ENCODE measurements at regions not wholly inside any gene's neighbourhood (a gene's known extent, or its start where the extent isn't known, plus 50 kb on each side); places are given as distances from the start of the nearest gene placed in this dataset.
A peak's percentile ranks its signal among the peaks of the same experiment; 100 is the strongest.
"Not testable (repeated sequence)": the region's sequence is repeated elsewhere in the genome, so short reads cannot be mapped to it uniquely, and the experiment has no call there.

GRCh38 chr5:78726571-78726970 is 78.0 kb upstream of the LHFPL2 start:
- DNase-seq (ENCODE audit: low spot score) = no peak

- no peak for DNase-seq (ENCODE audit: low spot score)
Measured at GRCh38 chr5:78726003-78726402, 77.4 kb upstream of the LHFPL2 start.

GRCh38 chr5:78724061-78724460 is 75.5 kb upstream of the LHFPL2 start:
- DNase-seq (ENCODE audit: low spot score) = no peak

DNA sequence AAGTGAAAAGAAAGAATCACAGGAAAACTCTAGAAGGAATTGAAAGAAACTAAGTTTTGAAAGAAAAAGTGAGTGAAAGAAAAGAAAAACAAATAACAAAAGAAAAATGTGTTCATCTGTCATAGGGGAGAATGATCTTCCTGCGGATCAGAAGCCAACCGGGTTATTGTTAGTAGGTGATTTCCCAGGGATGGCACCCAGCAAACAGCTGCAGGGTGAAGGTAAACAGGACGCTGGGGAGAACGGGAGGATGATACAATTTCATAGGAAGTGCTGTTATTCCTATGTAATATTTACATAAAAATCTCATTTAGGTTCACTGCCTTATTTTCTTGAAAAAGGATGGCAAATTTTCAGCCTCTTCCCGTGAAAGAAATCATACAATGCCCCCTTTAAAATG is 72.4 kb upstream of the LHFPL2 start:
- no peak for DNase-seq (ENCODE audit: low spot score)

GRCh38 chr5:78720227-78720985 is 71.8 kb upstream of the LHFPL2 start:
- DNase-seq (ENCODE audit: low spot score) = no peak

GRCh38 chr5:78719504-78720219 is 71.1 kb upstream of the LHFPL2 start:
- no peak for DNase-seq (ENCODE audit: low spot score)

GRCh38 chr5:78718824-78719223 is 70.3 kb upstream of the LHFPL2 start:
- DNase-seq (ENCODE audit: low spot score) = no peak

DNA sequence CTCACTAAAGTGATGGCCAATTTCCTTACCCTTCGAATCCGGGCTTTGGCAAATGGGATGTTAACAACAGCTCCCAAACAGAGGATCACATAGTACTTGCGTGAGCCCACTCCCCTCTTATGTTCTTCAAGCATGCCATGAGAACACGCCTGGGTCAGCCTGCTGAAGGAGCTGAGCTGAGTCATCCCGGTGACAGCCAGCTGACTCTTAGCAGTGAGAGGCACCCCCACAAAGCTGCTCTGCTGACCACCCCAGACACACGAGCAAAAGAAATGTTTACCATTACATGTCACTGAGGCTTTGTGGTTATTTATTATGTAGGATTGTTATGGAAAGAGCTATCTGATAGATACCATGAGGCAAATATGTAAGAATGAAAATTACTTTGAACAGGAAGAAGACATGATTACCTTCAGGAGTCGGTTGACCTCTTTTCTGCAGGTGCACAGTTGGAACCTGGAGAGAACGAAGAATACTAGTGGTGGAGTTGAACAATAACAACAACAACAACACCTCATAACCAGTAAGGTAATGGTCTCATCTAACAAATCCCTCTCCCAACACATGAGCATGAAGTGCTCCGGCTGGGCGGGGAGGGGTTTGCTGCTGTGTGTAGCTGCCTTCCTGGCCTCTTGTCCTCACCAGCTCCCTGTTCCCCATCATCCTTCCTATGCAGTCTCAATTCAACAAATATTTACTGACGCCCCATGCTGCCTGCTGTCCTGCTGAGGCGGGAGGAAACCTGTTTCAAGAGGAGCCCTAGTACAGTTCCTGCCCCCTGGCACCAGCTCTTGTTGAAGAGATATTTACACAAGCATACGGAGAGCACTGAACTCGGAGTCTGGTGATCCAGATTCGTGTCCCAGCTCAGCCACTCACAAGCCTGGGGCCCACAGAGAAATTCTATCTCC is 69.4 kb upstream of the LHFPL2 start:
- no peak for DNase-seq (ENCODE audit: low spot score)

- DNase-seq (ENCODE audit: low spot score) = no peak
Measured at GRCh38 chr5:78716206-78716605, 67.6 kb upstream of the LHFPL2 start.

DNA sequence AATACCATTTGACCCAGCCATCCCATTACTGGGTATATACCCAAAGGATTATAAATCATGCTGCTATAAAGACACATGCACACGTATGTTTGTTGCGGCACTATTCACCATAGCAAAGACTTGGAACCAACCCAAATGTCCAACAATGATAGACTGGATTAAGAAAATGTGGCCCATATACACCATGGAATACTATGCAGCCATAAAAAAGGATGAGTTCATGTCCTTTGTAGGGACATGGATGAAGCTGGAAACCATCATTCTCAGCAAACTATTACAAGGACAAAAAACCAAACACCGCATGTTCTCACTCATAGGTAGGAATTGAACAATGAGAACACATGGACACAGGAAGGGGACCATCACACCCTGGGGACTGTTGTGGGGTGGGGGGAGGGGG is 66.8 kb upstream of the LHFPL2 start:
- not testable (repeated sequence) for DNase-seq (ENCODE audit: low spot score)

- DNase-seq (ENCODE audit: low spot score) = not testable (repeated sequence)
Measured at GRCh38 chr5:78711670-78712069, 63.1 kb upstream of the LHFPL2 start.

DNA sequence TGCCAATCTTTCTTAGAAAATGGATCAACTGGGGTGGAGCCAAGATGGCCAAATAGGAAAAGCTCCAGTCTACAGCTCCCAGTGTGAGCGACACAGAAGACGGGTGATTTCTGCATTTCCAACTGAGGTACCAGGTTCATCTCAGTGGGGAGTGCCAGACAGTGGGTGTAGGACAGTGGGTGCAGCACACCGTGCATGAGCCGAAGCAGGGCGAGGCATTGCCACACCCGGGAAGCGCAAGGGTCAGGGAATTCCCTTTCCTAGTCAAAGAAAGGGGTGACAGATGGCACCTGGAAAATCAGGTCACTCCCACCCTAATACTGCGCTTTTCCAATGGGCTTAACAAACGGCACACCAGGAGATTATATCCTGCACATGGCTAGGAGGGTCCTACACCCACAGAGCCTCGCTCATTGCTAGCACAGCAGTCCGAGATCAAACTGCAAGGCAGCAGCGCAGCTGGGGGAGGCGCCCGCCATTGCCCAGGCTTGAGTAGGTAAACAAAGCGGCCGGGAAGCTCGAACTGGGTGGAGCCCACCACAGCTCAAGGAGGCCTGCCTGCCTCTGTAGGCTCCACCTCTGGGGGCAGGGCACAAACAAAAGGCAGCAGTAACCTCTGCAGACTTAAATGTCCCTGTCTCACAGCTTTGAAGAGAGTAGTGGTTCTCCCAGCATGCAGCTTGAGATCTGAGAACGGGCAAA is 61.3 kb upstream of the LHFPL2 start:
- DNase-seq (ENCODE audit: low spot score) = not testable (repeated sequence)

GRCh38 chr5:78706825-78707224 is 58.3 kb upstream of the LHFPL2 start:
- no peak for DNase-seq (ENCODE audit: low spot score)

DNA sequence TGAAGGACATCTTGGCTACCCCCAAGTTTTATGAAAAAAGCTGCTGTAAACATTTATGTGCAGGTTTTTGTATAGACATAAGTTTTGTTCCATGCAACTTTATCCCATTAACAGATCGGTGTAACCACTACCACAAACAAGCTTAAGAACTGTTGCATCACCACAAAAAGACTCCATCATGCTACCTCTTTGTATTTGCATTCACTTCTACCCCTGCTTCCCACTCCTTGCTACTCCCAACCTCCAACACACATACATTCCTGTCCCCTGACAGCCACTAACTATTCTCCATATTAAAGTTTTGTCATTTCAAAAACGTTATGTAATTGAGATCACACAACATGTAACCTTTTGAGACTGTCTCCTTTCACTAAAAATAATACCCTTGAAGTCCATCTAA is 57.8 kb upstream of the LHFPL2 start:
- DNase-seq (ENCODE audit: low spot score) = no peak

- DNase-seq (ENCODE audit: low spot score) = no peak
Measured at GRCh38 chr5:78705826-78706225, 57.3 kb upstream of the LHFPL2 start.

DNA sequence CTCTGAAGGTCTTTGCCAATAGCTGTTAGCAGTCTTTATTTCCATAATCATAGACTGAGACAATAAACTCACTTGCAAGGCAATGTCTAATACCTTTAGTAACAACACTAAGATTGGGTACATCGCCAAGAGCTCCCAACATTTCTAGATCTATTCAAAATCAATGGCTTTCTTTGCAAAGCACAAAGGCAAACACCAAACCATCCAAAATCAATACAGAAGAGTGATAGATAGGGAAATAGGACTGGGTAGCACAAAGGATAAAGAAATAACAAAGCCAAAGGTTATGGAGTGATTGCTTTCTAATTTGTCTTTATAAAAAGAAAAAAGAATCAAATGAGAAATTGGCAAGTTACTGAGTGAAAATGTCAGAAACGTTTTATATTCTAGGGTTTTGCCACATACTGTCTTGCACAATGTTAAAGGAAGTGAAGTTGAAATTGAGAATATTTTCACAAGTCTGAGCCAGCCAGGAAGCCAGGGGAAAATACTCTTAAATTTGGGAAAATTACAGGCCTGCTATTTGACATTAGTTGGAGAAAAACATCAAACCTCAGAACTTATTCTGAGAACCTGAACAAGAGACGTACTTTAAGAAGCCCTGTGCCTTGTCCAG is 53.3 kb upstream of the LHFPL2 start:
- no peak for DNase-seq (ENCODE audit: low spot score)

DNA sequence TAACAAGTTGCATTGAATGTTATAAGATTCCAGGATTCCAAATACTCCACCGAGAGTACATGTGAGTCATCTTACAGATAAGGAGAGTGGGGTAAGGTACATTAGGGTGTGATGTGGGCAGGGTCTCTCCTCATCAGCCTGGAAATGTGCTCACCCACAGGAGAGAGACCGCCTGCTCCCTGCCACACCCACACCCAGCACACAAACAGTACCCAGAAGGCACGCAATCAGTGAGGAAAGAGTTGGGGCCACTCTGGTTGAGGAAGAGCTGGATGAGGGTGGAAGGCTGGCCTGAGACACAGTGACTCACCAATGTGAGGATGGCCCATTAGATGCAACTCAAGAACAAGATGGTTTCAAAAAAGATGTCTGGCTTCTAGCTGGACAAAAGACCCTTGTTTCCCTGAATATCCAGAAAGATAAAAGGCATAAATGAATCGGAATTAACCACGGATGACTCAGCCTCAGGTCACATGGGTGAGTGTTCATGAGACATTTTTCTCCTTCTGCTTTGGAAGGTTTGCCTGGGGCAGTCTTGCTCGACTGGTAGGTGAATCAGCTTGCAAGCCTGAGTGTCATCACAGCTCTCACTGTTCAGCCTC is 51.1 kb upstream of the LHFPL2 start:
- DNase-seq (ENCODE audit: low spot score) = peak; percentile 9

DNA sequence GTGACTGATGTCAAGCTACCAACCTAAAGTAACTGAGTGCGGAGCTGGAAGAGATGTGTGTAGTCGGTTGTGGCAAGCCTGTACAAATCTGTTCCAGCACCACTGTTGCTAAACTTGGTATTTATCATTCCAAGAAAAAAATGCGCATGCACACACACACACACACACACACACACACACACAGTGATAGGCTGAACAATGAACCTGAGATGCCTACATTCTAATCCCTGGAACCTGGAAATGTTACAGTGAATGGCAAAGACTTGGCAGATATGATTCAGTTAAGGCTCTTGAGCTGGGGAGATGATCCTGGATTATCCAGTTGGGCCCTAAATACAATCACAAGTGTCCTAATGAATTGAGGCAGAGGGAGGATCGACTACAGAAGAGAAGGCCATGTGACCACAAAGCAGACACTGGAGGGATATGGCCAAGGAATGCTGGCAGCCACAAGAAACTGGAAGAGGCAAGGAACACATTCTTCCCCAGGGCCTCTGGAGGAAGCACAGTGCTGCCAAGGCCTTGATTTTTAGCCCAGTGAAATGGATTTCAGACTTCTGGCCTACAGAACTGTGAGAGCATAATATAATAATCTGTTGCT is 49.7 kb upstream of the LHFPL2 start:
- DNase-seq (ENCODE audit: low spot score) = no peak
